ENCODE measurements at regions not wholly inside any gene's neighbourhood (a gene's known extent, or its start where the extent isn't known, plus 50 kb on each side); places are given as distances from the start of the nearest gene placed in this dataset.

- POLR2A ChIA-PET (ENCODE audit: unreplicated experiment), result no interaction called here
- no peak for ATAC-seq
- Histone ChIP-seq H3K9me3 (ENCODE audit: low read length) (no peaks in the 10 kb centered on the region), H4K20me1 (ENCODE audit: low read length) (no peaks in the 10 kb centered on the region), H3K27me3 (ENCODE audit: low read length) (no peaks in the 10 kb centered on the region), H3K4me1 (ENCODE audit: insufficient read depth, low read length) (peaks cover 20% of the 10 kb centered on the region), H3K79me2 (ENCODE audit: low read length) (no peaks in the 10 kb centered on the region), H2AFZ (ENCODE audit: low read length) (no peak overlapping the region), H3K9me2 (replicated peaks; ENCODE audit: low read length) (no peaks in the 10 kb centered on the region), H3K36me3 (ENCODE audit: low read depth, low read length) (no peaks in the 10 kb centered on the region), H3K4me3 (ENCODE audit: low read length) (no peak overlapping the region), H3F3A (ENCODE audit: low read length, unreplicated experiment) (peaks cover 1% of the 10 kb centered on the region), H3K27ac (ENCODE audit: low read length) (no peak overlapping the region), H3K4me2 (ENCODE audit: low read length) (no peak overlapping the region), H3K9ac (ENCODE audit: low read length) (no peak overlapping the region)
- TF ChIP-seq EZH2phosphoT487 (IDR thresholded peaks at IDR 0.05; ENCODE audit: borderline replicate concordance, low read length) (no peak), EZH2 (IDR thresholded peaks at IDR 0.05; ENCODE audit: low read length, unreplicated experiment) (no peak)
- TF ChIP-seq, protein P1, sequence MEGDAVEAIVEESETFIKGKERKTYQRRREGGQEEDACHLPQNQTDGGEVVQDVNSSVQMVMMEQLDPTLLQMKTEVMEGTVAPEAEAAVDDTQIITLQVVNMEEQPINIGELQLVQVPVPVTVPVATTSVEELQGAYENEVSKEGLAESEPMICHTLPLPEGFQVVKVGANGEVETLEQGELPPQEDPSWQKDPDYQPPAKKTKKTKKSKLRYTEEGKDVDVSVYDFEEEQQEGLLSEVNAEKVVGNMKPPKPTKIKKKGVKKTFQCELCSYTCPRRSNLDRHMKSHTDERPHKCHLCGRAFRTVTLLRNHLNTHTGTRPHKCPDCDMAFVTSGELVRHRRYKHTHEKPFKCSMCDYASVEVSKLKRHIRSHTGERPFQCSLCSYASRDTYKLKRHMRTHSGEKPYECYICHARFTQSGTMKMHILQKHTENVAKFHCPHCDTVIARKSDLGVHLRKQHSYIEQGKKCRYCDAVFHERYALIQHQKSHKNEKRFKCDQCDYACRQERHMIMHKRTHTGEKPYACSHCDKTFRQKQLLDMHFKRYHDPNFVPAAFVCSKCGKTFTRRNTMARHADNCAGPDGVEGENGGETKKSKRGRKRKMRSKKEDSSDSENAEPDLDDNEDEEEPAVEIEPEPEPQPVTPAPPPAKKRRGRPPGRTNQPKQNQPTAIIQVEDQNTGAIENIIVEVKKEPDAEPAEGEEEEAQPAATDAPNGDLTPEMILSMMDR (conservative IDR thresholded peaks at IDR 0.05; ENCODE audit: low read depth, low read length), result no peak
- no TSS peak for BruUV-seq (replicated peaks)
- CTCF ChIA-PET, result no interaction called here
- intact Hi-C loops (cut with micrococcal nuclease), result no loop called here
- no peak for DNase-seq
Measured at GRCh38 chr1:214896921-214897320, 185.6 kb upstream of the KCNK2 start.

DNA sequence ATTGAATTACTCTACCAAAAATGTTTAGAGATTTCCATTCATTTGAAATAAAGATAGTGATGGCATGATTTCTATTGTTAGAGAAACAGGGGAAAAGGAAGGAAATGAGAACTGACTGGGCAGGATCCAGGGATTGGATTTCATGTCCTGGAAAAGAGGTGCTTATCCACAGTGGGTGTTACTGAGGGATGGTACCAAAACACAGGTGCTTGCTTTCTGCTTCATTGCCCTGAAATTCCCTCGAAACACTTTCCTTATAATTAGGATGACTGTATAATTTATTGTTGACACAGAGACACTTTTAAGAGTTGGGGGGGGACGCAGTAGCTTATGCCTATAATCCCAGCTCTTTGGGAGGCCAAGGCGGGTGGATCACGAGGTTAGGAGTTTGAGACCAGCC lies 185.0 kb upstream of the KCNK2 start:
- no TSS peak for BruUV-seq (replicated peaks)
- no peaks in the 10 kb centered on the region for H3K27me3 ChIP-seq (ENCODE audit: low read length)
- POLR2A ChIA-PET (ENCODE audit: unreplicated experiment), result no interaction called here
- peaks cover 8% of the 10 kb centered on the region for H3F3A ChIP-seq (ENCODE audit: low read length, unreplicated experiment)
- no peaks in the 10 kb centered on the region for H3K9me3 ChIP-seq (ENCODE audit: low read length)
- H3K79me2 ChIP-seq (ENCODE audit: low read length), result no peaks in the 10 kb centered on the region
- CTCF ChIA-PET, result no interaction called here
- H3K27ac ChIP-seq (ENCODE audit: low read length), result no peak overlapping the region
- no peaks in the 10 kb centered on the region for H3K9me2 ChIP-seq (replicated peaks; ENCODE audit: low read length)
- H3K4me1 ChIP-seq (ENCODE audit: insufficient read depth, low read length), result peaks cover 26% of the 10 kb centered on the region
- ATAC-seq (no peak), DNase-seq (no peak)
- H3K36me3 ChIP-seq (ENCODE audit: low read depth, low read length), result no peaks in the 10 kb centered on the region
- H3K4me3 ChIP-seq (ENCODE audit: low read length), result no peak overlapping the region
- H3K9ac ChIP-seq (ENCODE audit: low read length), result no peak overlapping the region
- H4K20me1 ChIP-seq (ENCODE audit: low read length), result no peaks in the 10 kb centered on the region
- TF ChIP-seq EZH2phosphoT487 (IDR thresholded peaks at IDR 0.05; ENCODE audit: borderline replicate concordance, low read length) (no peak), EZH2 (IDR thresholded peaks at IDR 0.05; ENCODE audit: low read length, unreplicated experiment) (no peak)
- TF ChIP-seq, protein P1 (conservative IDR thresholded peaks at IDR 0.05; ENCODE audit: low read depth, low read length), result no peak
- no peak overlapping the region for H3K4me2 ChIP-seq (ENCODE audit: low read length)
- H2AFZ ChIP-seq (ENCODE audit: low read length), result no peak overlapping the region
- intact Hi-C loops (cut with micrococcal nuclease), result no loop called here

- no peaks in the 10 kb centered on the region for H3K79me2 ChIP-seq (ENCODE audit: low read length)
- H3K9ac ChIP-seq (ENCODE audit: low read length), result no peak overlapping the region
- POLR2A ChIA-PET (ENCODE audit: unreplicated experiment), result no interaction called here
- TF ChIP-seq, protein P1 (conservative IDR thresholded peaks at IDR 0.05; ENCODE audit: low read depth, low read length), result no peak
- TF ChIP-seq EZH2phosphoT487 (IDR thresholded peaks at IDR 0.05; ENCODE audit: borderline replicate concordance, low read length) (no peak), EZH2 (IDR thresholded peaks at IDR 0.05; ENCODE audit: low read length, unreplicated experiment) (no peak)
- ATAC-seq (no peak), DNase-seq (no peak)
- no peaks in the 10 kb centered on the region for H4K20me1 ChIP-seq (ENCODE audit: low read length)
- peaks cover 10% of the 10 kb centered on the region for H3F3A ChIP-seq (ENCODE audit: low read length, unreplicated experiment)
- H3K9me2 ChIP-seq (replicated peaks; ENCODE audit: low read length), result no peaks in the 10 kb centered on the region
- H3K4me2 ChIP-seq (ENCODE audit: low read length), result no peak overlapping the region
- CTCF ChIA-PET, result no interaction called here
- intact Hi-C loops (cut with micrococcal nuclease), result no loop called here
- H3K27me3 ChIP-seq (ENCODE audit: low read length), result no peaks in the 10 kb centered on the region
- H3K27ac ChIP-seq (ENCODE audit: low read length), result no peak overlapping the region
- peaks cover 32% of the 10 kb centered on the region for H3K4me1 ChIP-seq (ENCODE audit: insufficient read depth, low read length)
- no peak overlapping the region for H2AFZ ChIP-seq (ENCODE audit: low read length)
- no TSS peak for BruUV-seq (replicated peaks)
- no peaks in the 10 kb centered on the region for H3K9me3 ChIP-seq (ENCODE audit: low read length)
- H3K36me3 ChIP-seq (ENCODE audit: low read depth, low read length), result no peaks in the 10 kb centered on the region
- H3K4me3 ChIP-seq (ENCODE audit: low read length), result no peak overlapping the region
Measured at GRCh38 chr1:214898161-214898560, 184.4 kb upstream of the KCNK2 start.
